HepG2 (cell line): ENCODE measurements at regions not wholly inside any gene's neighbourhood (a gene's known extent, or its start where the extent isn't known, plus 50 kb on each side); places are given as distances from the start of the nearest gene placed in this dataset.

ENCODE experiments used
- CREB1 ChIP-seq, 2 experiments: fragments of 450-650 bp in 1 of 2; IDR thresholded peaks; 2 replicates each; pipeline ENCODE4 v1.6.1; 2016 to 2017; ENCODE audit warnings: control low read depth in 1 of 2, mild to moderate bottlenecking in 1 of 2, missing compliant biosample characterization in 1 of 2, missing genetic modification characterization in 1 of 2
- EZH2 ChIP-seq: conservative IDR thresholded peaks from 2 replicates; pipeline ENCODE4 v1.6.1; 2012; ENCODE audit warnings: mild to moderate bottlenecking, low read depth, low read length, moderate library complexity
- HNRNPL ChIP-seq: fragments of 200-400 bp; formaldehyde crosslinking; IDR thresholded peaks from 2 replicates; pipeline ENCODE4 v1.6.1; 2017; ENCODE audit warnings: mild to moderate bottlenecking, low read depth, low read length
- TF ChIP-seq, protein P1 (sequence below): sonication (generic); formaldehyde crosslinking; IDR thresholded peaks from 2 replicates; pipeline ENCODE4 v1.4.0; 2020; ENCODE audit warnings: mild to moderate bottlenecking, missing genetic modification reagents

DNA sequence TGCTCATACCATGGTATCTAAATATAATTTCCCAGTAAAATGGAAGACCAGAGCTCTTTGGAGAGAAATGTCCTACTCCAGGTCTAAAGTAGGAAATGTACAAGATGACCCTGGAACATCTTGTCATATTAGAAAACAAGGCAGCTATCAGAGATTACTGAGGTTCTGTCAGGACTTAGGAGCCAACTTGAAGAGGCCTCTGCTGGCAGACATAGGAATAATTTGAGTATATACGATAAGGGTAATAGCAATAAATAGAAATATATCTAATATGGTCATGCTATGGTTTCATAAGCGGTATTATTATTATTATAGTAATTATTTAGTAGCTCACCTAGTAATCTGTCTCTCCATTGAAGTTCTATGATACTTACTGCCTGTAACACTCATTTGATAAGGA is 224.2 kb downstream of the SOX2 start:
- TF ChIP-seq HNRNPL (no peak), EZH2 (no peak), CREB1 (IDR thresholded peaks at IDR 0.05) (no peak), CREB1 (CRISPR knock-in tag; IDR thresholded peaks at IDR 0.05) (no peak)
- TF ChIP-seq, protein P1, sequence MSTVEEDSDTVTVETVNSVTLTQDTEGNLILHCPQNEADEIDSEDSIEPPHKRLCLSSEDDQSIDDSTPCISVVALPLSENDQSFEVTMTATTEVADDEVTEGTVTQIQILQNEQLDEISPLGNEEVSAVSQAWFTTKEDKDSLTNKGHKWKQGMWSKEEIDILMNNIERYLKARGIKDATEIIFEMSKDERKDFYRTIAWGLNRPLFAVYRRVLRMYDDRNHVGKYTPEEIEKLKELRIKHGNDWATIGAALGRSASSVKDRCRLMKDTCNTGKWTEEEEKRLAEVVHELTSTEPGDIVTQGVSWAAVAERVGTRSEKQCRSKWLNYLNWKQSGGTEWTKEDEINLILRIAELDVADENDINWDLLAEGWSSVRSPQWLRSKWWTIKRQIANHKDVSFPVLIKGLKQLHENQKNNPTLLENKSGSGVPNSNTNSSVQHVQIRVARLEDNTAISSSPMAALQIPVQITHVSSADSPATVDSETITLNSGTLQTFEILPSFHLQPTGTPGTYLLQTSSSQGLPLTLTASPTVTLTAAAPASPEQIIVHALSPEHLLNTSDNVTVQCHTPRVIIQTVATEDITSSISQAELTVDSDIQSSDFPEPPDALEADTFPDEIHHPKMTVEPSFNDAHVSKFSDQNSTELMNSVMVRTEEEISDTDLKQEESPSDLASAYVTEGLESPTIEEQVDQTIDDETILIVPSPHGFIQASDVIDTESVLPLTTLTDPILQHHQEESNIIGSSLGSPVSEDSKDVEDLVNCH (CRISPR knock-in tag) = no peak
